ENCODE measurements at regions not wholly inside any gene's neighbourhood (a gene's known extent, or its start where the extent isn't known, plus 50 kb on each side); places are given as distances from the start of the nearest gene placed in this dataset.

DNA sequence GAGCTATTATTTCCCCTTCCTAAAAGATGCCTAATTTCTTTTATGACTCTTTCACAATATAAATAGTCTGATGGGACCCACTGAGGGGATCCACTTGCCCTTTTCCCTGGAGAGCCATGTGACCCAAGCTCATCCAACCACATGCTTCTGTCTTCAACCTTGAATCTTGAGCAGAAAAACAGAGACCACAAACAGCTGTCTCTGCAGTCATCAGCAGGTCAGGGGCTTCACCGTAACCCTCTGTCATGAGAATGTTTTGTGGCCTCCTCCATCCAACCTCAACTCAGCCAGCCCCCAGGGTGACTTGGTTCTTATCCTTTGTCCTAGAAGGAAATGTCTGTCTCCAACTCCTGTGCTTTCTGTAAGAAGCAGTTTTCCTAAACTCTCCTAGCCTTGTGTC, 129.6 kb upstream of the POU2AF2 start:
- no peak for DNase-seq (ENCODE audit: low read depth)
- H3K4me3 ChIP-seq (ENCODE audit: low read length), result no peak overlapping the region
- TF ChIP-seq, protein P1, sequence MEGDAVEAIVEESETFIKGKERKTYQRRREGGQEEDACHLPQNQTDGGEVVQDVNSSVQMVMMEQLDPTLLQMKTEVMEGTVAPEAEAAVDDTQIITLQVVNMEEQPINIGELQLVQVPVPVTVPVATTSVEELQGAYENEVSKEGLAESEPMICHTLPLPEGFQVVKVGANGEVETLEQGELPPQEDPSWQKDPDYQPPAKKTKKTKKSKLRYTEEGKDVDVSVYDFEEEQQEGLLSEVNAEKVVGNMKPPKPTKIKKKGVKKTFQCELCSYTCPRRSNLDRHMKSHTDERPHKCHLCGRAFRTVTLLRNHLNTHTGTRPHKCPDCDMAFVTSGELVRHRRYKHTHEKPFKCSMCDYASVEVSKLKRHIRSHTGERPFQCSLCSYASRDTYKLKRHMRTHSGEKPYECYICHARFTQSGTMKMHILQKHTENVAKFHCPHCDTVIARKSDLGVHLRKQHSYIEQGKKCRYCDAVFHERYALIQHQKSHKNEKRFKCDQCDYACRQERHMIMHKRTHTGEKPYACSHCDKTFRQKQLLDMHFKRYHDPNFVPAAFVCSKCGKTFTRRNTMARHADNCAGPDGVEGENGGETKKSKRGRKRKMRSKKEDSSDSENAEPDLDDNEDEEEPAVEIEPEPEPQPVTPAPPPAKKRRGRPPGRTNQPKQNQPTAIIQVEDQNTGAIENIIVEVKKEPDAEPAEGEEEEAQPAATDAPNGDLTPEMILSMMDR (conservative IDR thresholded peaks at IDR 0.05; ENCODE audit: low read depth, low read length), result no peak

DNA sequence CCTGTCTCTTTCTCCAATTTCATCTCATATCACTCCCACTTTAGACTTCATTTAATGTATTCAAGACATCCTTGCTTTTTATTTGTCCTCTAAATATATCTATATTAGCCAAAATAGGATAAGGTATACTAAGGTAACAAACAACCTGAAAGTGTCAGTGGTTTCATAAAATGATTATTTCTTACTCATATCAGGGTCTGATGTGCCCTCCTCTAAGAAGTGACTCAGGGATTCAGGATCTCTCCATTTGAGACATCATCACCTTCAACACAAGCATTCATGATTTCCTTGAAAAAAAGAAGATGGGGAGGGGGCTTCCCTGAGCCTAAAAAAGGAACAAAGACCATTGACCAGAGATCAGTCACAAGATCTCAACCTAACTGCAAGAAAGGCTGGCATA, 131.4 kb upstream of the POU2AF2 start:
- no peak for DNase-seq (ENCODE audit: low read depth)
- no peak overlapping the region for H3K4me3 ChIP-seq (ENCODE audit: low read length)
- TF ChIP-seq, protein P1 (conservative IDR thresholded peaks at IDR 0.05; ENCODE audit: low read depth, low read length), result no peak

DNA sequence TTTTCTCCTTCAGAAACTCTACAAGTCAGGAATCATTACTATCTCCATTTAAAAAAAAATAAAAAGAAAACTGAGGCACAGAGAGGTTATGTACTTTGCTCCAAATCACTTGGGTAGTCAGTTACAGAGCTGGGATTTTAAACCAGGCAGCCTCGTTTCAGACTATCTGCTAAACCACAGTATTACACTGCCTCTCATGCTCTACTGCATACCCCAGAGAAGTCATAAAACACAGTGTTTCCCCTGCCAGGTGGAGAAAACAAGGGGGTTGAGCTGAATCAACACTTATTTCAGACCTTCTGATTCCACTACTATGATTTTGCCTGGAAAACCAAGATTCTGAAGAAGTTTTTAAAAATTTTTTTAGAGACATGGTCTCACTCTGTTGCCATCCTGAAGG, 132.9 kb upstream of the POU2AF2 start:
- H3K4me3 ChIP-seq (ENCODE audit: low read length), result no peak overlapping the region
- TF ChIP-seq, protein P1 (conservative IDR thresholded peaks at IDR 0.05; ENCODE audit: low read depth, low read length), result no peak
- DNase-seq (ENCODE audit: low read depth), result no peak

DNA sequence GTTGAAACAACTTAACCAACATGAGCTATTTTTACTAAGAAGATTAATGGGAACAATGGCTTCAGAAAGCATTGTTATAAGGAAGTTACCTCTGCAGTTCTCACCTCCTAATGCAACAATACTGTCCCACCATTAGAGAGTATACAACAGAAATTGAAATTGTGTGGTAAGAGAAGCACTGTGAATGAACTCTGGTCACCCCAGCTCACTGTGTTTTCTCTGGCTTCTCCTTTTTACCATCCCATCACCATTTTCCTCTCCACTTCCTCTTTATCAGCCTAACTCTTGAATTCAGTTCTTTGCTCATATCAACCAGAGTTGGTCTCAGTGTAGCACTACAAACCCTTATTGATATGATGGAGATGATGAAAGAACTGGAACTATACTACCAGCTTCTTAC, 138.0 kb upstream of the POU2AF2 start:
- DNase-seq (ENCODE audit: low read depth), result no peak
- TF ChIP-seq, protein P1 (conservative IDR thresholded peaks at IDR 0.05; ENCODE audit: low read depth, low read length), result no peak
- H3K4me3 ChIP-seq (ENCODE audit: low read length), result no peak overlapping the region

DNA sequence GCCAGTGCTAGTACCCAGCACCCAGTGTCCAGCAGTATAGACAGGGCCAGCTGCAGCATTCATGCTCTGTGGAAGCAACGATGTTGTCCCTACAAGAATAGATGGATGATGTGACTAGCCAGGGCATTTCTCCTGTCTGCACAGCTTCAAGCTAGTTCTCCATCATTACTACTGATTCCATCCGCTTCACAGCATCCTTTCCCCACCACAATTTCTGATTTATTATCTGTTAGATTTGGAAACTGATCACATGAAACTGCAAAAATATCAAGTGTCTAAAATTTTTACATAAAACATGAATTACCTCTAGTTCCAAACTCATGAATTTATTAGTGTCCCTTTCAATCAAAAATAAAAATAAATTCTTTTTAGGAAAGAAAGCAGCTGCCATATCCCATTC, 138.9 kb upstream of the POU2AF2 start:
- TF ChIP-seq, protein P1 (conservative IDR thresholded peaks at IDR 0.05; ENCODE audit: low read depth, low read length), result no peak
- H3K4me3 ChIP-seq (ENCODE audit: low read length), result no peak overlapping the region
- DNase-seq (ENCODE audit: low read depth), result no peak

DNA sequence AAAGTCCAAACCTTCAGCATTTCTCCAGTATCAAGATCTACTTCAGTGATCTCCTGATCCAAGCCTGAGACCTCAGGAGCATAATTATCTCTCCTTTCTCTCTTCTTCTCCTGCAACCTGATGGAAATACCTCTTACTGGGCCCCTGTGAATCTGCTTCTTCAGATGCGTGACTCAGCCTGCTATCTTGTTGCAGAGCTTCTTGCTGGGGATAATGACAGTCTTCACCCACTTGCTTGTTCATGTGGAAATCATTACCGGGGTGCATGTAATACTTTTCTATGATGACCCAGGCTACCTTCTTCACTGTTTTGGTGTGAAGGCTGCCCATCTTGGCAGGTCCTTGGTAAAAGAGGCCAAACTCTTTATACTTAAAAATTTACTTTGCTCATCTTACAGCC, 140.0 kb upstream of the POU2AF2 start:
- no peak for DNase-seq (ENCODE audit: low read depth)
- TF ChIP-seq, protein P1 (conservative IDR thresholded peaks at IDR 0.05; ENCODE audit: low read depth, low read length), result no peak
- H3K4me3 ChIP-seq (ENCODE audit: low read length), result no peak overlapping the region

DNA sequence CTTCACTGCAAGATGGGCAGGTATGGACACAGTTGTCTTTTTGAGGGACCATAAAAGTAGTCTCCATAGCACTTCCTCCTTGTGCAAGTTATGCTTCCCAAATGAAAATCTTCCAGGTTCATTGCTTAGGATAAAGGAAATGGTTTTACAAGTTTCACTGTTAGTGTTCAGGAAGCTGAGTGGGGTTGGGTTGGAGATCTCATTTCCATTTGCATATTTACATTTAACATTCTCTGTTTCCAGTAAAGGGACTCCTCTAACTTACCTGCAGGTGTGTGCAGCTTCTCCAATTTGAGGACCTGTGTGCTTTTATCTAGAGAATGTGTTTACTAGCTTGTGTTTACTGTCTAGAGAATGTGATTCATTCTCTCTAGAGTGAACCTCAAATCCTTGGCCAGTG, 141.3 kb upstream of the POU2AF2 start:
- TF ChIP-seq, protein P1 (conservative IDR thresholded peaks at IDR 0.05; ENCODE audit: low read depth, low read length), result no peak
- no peak overlapping the region for H3K4me3 ChIP-seq (ENCODE audit: low read length)
- DNase-seq (ENCODE audit: low read depth), result no peak
